ENCODE measurements at regions not wholly inside any gene's neighbourhood (a gene's known extent, or its start where the extent isn't known, plus 50 kb on each side); places are given as distances from the start of the nearest gene placed in this dataset.

GRCh38 chr5:87081511-87082372, 185.9 kb upstream of the RASA1 start:
- peak overlapping the region; percentile 92 for H3K27ac Mint-ChIP-seq
- intact Hi-C loops (cut with micrococcal nuclease) = no loop called here
- no peaks in the 10 kb centered on the region for H3K27me3 Mint-ChIP-seq
- H3K4me1 Mint-ChIP-seq (ENCODE audit: low read depth) = peaks cover 46% of the 10 kb centered on the region
- ATAC-seq = peak; percentile 71
- DNase-seq = peak; percentile 76
- peak overlapping the region; percentile 55 for H3K4me3 Mint-ChIP-seq
- H3K36me3 Mint-ChIP-seq (ENCODE audit: low read depth) = no peaks in the 10 kb centered on the region
- H3K9me3 Mint-ChIP-seq = peaks cover 9% of the 10 kb centered on the region
- CTCF ChIA-PET = interaction anchor here (1.2 kb wide), 1 partner anchor 11 kb away, joined by 4 read pairs; no protein-coding TSS in a partner anchor
- no peak for TF ChIP-seq CTCF (IDR thresholded peaks at IDR 0.05)
- POLR2A ChIA-PET = no interaction called here

- ChIA-PET POLR2A (no interaction called here), CTCF (interaction anchor here (1.5 kb wide), 1 partner anchor 9 kb away, joined by 5 read pairs; no protein-coding TSS in a partner anchor)
- no peak for ATAC-seq
- Mint-ChIP-seq H3K4me3 (no peak overlapping the region), H3K4me1 (ENCODE audit: low read depth) (peaks cover 23% of the 10 kb centered on the region), H3K36me3 (ENCODE audit: low read depth) (peaks cover 2% of the 10 kb centered on the region), H3K27me3 (no peaks in the 10 kb centered on the region), H3K27ac (peak overlapping the region; percentile 16), H3K9me3 (no peaks in the 10 kb centered on the region)
- DNase-seq = no peak
- TF ChIP-seq CTCF (IDR thresholded peaks at IDR 0.05) = no peak
- intact Hi-C loops (cut with micrococcal nuclease) = no loop called here
These were observed 173.3 kb upstream of the RASA1 start for GRCh38 chr5:87094347-87094746.

DNA sequence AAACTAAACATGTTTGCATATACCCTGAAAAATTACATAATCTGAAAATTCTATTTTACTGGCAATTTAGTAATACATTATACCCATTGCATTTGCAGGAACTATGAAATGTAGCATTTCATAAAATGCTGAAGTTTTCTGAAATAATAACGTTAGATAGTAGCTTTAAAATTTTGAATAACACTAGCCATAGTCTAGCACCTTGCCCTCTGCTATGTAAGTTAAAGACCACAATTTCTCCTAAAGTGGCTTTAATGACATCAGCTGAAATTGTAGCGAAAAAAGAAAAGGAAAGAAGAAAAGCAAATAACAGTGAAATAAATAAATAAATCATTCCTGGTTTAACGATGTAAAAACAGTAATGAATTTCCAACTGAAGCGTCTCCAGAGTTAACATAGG, 172.8 kb upstream of the RASA1 start:
- Mint-ChIP-seq H3K36me3 (ENCODE audit: low read depth) (no peaks in the 10 kb centered on the region), H3K4me1 (ENCODE audit: low read depth) (peaks cover 23% of the 10 kb centered on the region), H3K27ac (no peak overlapping the region), H3K9me3 (no peaks in the 10 kb centered on the region), H3K27me3 (no peaks in the 10 kb centered on the region), H3K4me3 (no peak overlapping the region)
- ChIA-PET POLR2A (no interaction called here), CTCF (interaction anchor here (1.5 kb wide), 1 partner anchor 9 kb away, joined by 5 read pairs; no protein-coding TSS in a partner anchor)
- DNase-seq (no peak), ATAC-seq (no peak)
- no peak for TF ChIP-seq CTCF (IDR thresholded peaks at IDR 0.05)
- intact Hi-C loops (cut with micrococcal nuclease) = no loop called here

DNA sequence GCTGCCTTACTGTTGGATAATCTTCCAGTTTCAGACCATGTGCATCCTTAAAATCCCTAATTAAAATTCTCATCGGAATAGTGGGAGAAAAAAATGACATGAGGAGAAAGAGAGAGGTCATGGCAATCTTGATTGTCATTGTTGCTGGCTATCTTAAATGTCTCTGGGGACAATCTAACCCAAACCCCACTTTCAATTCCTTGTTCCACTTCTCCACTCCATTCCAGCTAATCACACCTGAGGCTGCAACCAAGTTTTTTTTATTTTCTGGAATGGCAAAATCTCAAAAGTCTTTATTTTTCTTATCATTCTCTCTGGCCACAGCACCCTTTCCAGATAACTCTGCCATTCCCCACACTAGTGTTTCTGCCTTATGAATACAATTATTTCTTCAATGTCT, 171.9 kb upstream of the RASA1 start:
- Mint-ChIP-seq H3K27me3 (no peaks in the 10 kb centered on the region), H3K4me3 (no peak overlapping the region), H3K27ac (no peak overlapping the region), H3K36me3 (ENCODE audit: low read depth) (no peaks in the 10 kb centered on the region), H3K4me1 (ENCODE audit: low read depth) (peaks cover 23% of the 10 kb centered on the region), H3K9me3 (no peaks in the 10 kb centered on the region)
- ChIA-PET CTCF (interaction anchor here (1.5 to 1.6 kb wide), 2 partner anchors 10 to 17 kb away, joined by 3 to 5 read pairs; no protein-coding TSS in a partner anchor), POLR2A (interaction anchor here (0.6 kb wide), 1 partner anchor 13 kb away, joined by 3 read pairs; no protein-coding TSS in a partner anchor)
- no peak for TF ChIP-seq CTCF (IDR thresholded peaks at IDR 0.05)
- DNase-seq = no peak
- intact Hi-C loops (cut with micrococcal nuclease) = no loop called here
- no peak for ATAC-seq

DNA sequence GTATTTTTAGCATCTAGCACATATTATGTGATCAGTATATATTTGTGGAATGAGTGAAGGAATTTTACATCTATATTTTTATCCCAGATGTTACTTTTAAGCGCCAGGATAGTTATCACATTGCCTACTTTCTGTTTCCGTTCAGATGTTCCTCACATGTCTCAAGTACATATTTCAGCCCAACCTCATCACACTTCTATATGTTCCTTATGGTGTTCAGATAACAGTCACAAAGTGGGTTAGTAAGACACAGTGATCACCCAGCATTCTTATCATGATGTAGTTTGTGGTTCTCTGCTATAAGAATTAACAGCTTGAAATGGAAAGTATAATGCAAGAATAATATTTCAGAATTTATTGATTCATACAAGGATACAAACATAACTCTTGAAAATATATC, 170.0 kb upstream of the RASA1 start:
- ChIA-PET CTCF (interaction anchor here (1.8 kb wide), 1 partner anchor 13 kb away, joined by 5 read pairs; no protein-coding TSS in a partner anchor), POLR2A (no interaction called here)
- Mint-ChIP-seq H3K9me3 (no peaks in the 10 kb centered on the region), H3K27me3 (no peaks in the 10 kb centered on the region), H3K4me1 (ENCODE audit: low read depth) (peaks cover 35% of the 10 kb centered on the region), H3K36me3 (ENCODE audit: low read depth) (no peaks in the 10 kb centered on the region), H3K4me3 (no peak overlapping the region), H3K27ac (no peak overlapping the region)
- ATAC-seq = no peak
- TF ChIP-seq CTCF (IDR thresholded peaks at IDR 0.05) = no peak
- DNase-seq = no peak
- intact Hi-C loops (cut with micrococcal nuclease) = no loop called here
